ENCODE measurements at regions not wholly inside any gene's neighbourhood (a gene's known extent, or its start where the extent isn't known, plus 50 kb on each side); places are given as distances from the start of the nearest gene placed in this dataset.

DNA sequence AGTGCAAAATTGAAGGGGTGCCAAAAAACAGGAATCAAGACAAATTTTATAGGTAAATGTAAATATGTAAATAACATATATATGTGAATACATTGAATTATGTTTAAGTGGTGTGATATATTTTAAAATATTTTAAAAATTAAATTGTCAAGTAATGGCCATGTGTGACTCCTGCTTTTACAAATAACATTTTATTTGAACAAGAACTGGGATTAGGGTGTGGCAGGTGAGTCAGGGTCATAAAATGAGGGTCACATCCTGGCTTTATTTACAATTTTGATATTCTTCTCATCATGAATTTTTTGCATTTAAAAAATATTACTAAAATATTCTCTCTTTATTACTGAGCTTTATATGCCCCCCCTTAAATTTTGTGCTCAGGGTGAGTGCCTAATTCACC is 601.1 kb upstream of the MAN1A1 start:
- TF ChIP-seq, protein P1, sequence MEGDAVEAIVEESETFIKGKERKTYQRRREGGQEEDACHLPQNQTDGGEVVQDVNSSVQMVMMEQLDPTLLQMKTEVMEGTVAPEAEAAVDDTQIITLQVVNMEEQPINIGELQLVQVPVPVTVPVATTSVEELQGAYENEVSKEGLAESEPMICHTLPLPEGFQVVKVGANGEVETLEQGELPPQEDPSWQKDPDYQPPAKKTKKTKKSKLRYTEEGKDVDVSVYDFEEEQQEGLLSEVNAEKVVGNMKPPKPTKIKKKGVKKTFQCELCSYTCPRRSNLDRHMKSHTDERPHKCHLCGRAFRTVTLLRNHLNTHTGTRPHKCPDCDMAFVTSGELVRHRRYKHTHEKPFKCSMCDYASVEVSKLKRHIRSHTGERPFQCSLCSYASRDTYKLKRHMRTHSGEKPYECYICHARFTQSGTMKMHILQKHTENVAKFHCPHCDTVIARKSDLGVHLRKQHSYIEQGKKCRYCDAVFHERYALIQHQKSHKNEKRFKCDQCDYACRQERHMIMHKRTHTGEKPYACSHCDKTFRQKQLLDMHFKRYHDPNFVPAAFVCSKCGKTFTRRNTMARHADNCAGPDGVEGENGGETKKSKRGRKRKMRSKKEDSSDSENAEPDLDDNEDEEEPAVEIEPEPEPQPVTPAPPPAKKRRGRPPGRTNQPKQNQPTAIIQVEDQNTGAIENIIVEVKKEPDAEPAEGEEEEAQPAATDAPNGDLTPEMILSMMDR (conservative IDR thresholded peaks at IDR 0.05), result no peak
- no peak overlapping the region for H2BK15ac ChIP-seq (ENCODE audit: low read depth, low read length)
- no peak overlapping the region for H3T11ph ChIP-seq (ENCODE audit: low read length)
- H4K20me1 ChIP-seq (ENCODE audit: control insufficient read depth, insufficient read depth, insufficient read length), result no peaks in the 10 kb centered on the region
- H3K9ac ChIP-seq (ENCODE audit: extremely low read depth, insufficient read length, low read length), result no peak overlapping the region
- H3K79me2 ChIP-seq (ENCODE audit: insufficient read depth, low read length), result no peaks in the 10 kb centered on the region
- no peak overlapping the region for H3K4me2 ChIP-seq (ENCODE audit: insufficient read depth, insufficient read length, low read length)
- no peak overlapping the region for H3K27ac ChIP-seq (ENCODE audit: insufficient read length, low read depth, low read length)
- H3K36me3 Mint-ChIP-seq (ENCODE audit: insufficient read depth in 1 of 3, low read depth in 3 of 3), result 0 out of 7 replicates have a peak, but pooled peaks cover 0 to 7% (median 0%) of the 10 kb centered on the region in 3 experiments
- H2BK5ac ChIP-seq (ENCODE audit: insufficient read length, low read length), result no peak overlapping the region
- H3K4me3 Mint-ChIP-seq, result no peak overlapping the region
- no peaks in the 10 kb centered on the region for H3K27me3 Mint-ChIP-seq (ENCODE audit: low read depth)
- no peak overlapping the region for H3K56ac ChIP-seq (ENCODE audit: insufficient read length, low read depth, low read length)
- H3K9me3 Mint-ChIP-seq, result peaks cover 0 to 4% of the 10 kb centered on the region in 2 experiments; a peak in 1 of 5 replicates
- H4K91ac ChIP-seq (ENCODE audit: insufficient read length, low read depth, low read length), result no peak overlapping the region
- H3K23ac ChIP-seq (ENCODE audit: insufficient read length, low read depth, low read length), result no peak overlapping the region
- H3K18ac ChIP-seq (ENCODE audit: insufficient read length, low read depth, low read length), result no peak overlapping the region
- no peak overlapping the region for H2AK5ac ChIP-seq (ENCODE audit: insufficient read length, low read length)
- no peaks in the 10 kb centered on the region for H3K9me3 ChIP-seq (ENCODE audit: control insufficient read depth, low read depth, low read length)
- H3K79me1 ChIP-seq (ENCODE audit: insufficient read depth, low read depth, low read length, poor library complexity, severe bottlenecking), result no peaks in the 10 kb centered on the region
- H3K27me3 ChIP-seq (ENCODE audit: insufficient read depth, low read length), result no peaks in the 10 kb centered on the region
- no peak overlapping the region for H2AFZ ChIP-seq (ENCODE audit: low read length)
- no peaks in the 10 kb centered on the region for H3K4me1 Mint-ChIP-seq
- no peak for DNase-seq
- H3K14ac ChIP-seq (ENCODE audit: insufficient read depth, low read length), result no peak overlapping the region
- no peaks in the 10 kb centered on the region for H3K23me2 ChIP-seq (ENCODE audit: insufficient read length, low read depth, low read length, poor library complexity, severe bottlenecking)
- H2BK20ac ChIP-seq (ENCODE audit: low read depth, low read length, poor library complexity, severe bottlenecking), result no peak overlapping the region
- no peak overlapping the region for H2BK12ac ChIP-seq (ENCODE audit: insufficient read length, low read depth, low read length)
- no peak overlapping the region for H4K5ac ChIP-seq (ENCODE audit: insufficient read length, low read depth, low read length)
- H2BK120ac ChIP-seq (ENCODE audit: low read depth, low read length, poor library complexity, severe bottlenecking), result no peak overlapping the region
- no peak overlapping the region for H3K27ac Mint-ChIP-seq
- H3K4ac ChIP-seq (ENCODE audit: low read depth, low read length), result no peak overlapping the region
- no peaks in the 10 kb centered on the region for H3K4me1 ChIP-seq (ENCODE audit: insufficient read depth, low read length)
- no peak overlapping the region for H4K8ac ChIP-seq (replicated peaks; ENCODE audit: insufficient read length, low read depth, low read length)

Measured in H9 (cell line).